MM.1S (cell line): ENCODE measurements at regions not wholly inside any gene's neighbourhood (a gene's known extent, or its start where the extent isn't known, plus 50 kb on each side); places are given as distances from the start of the nearest gene placed in this dataset.

Source experiments
- DNase-seq: peaks from one replicate; pipeline ENCODE4 v3.0.0-alpha.2; 2015
- H2AFZ ChIP-seq: fragments of 300-600 bp; sonication (generic); 2 replicates; pipeline ENCODE4 v1.6.0; 2016; ENCODE audit warnings: antibody characterized with exemption, low read length
- H3F3A ChIP-seq: fragments of 300-600 bp; sonication (generic); 2 replicates; pipeline ENCODE4 v1.6.1; 2016; ENCODE audit warnings: mild to moderate bottlenecking, antibody characterized with exemption, low read length, moderate library complexity, mixed read lengths; ENCODE audit not compliant: insufficient read depth
- H3K27ac ChIP-seq: fragments of 300-600 bp; sonication (generic); 2 replicates; pipeline ENCODE4 v1.5.1; 2016; ENCODE audit warnings: mild to moderate bottlenecking, low read length
- H3K27me3 ChIP-seq: fragments of 300-600 bp; sonication (generic); replicated peaks from 2 replicates; pipeline ENCODE4 v1.6.0; 2016; ENCODE audit warnings: low read length; ENCODE audit not compliant: insufficient read depth
- H3K36me3 ChIP-seq: fragments of 300-600 bp; sonication (generic); replicated peaks from 2 replicates; pipeline ENCODE4 v1.6.1; 2016; ENCODE audit warnings: mild to moderate bottlenecking, low read length, mixed read lengths; ENCODE audit not compliant: insufficient read depth
- H3K4me1 ChIP-seq: fragments of 300-600 bp; sonication (generic); 2 replicates; pipeline ENCODE4 v1.6.1; 2016; ENCODE audit warnings: low read length, mixed read lengths
- H3K4me2 ChIP-seq: fragments of 300-600 bp; sonication (generic); 2 replicates; pipeline ENCODE4 v1.6.0; 2016; ENCODE audit warnings: low read depth, low read length
- H3K4me3 ChIP-seq: fragments of 300-600 bp; sonication (generic); 2 replicates; pipeline ENCODE4 v1.5.1; 2016; ENCODE audit warnings: low read length, mixed read lengths
- H3K79me2 ChIP-seq: fragments of 300-600 bp; sonication (generic); 2 replicates; pipeline ENCODE4 v1.6.1; 2016; ENCODE audit warnings: mixed run types, low read length, mixed read lengths
- H3K9ac ChIP-seq: fragments of 300-600 bp; sonication (generic); 2 replicates; pipeline ENCODE4 v1.6.1; 2016; ENCODE audit warnings: low read length, mixed read lengths
- H3K9me2 ChIP-seq: fragments of 300-600 bp; sonication (generic); replicated peaks from 2 replicates; pipeline ENCODE4 v1.6.1; 2016; ENCODE audit warnings: mild to moderate bottlenecking, low read length, mixed read lengths; ENCODE audit not compliant: insufficient read depth
- H3K9me3 ChIP-seq: fragments of 300-600 bp; sonication (generic); replicated peaks from 2 replicates; pipeline ENCODE4 v1.6.1; 2016; ENCODE audit warnings: mild to moderate bottlenecking, low read length, mixed read lengths; ENCODE audit not compliant: insufficient read depth
- H4K20me1 ChIP-seq: fragments of 300-600 bp; sonication (generic); 2 replicates; pipeline ENCODE4 v1.6.1; 2016; ENCODE audit warnings: mild to moderate bottlenecking, low read length, moderate library complexity, mixed read lengths; ENCODE audit not compliant: insufficient read depth
- EZH2 ChIP-seq: fragments of 300-600 bp; sonication (generic); optimal IDR thresholded peaks from 2 replicates; pipeline ENCODE3; 2017; ENCODE audit warnings: low read depth, mild to moderate bottlenecking, antibody characterized with exemption, low read length, mixed read lengths
- EZH2phosphoT487 ChIP-seq: fragments of 300-600 bp; sonication (generic); IDR thresholded peaks from 2 replicates; pipeline ENCODE4 v1.6.1; 2018; ENCODE audit warnings: antibody characterized with exemption, low read length
- TF ChIP-seq, protein P1 (sequence below): fragments of 300-600 bp; sonication (generic); IDR thresholded peaks from 2 replicates; pipeline ENCODE4 v1.5.1; 2016; ENCODE audit warnings: antibody characterized with exemption, low read length, mixed read lengths

DNA sequence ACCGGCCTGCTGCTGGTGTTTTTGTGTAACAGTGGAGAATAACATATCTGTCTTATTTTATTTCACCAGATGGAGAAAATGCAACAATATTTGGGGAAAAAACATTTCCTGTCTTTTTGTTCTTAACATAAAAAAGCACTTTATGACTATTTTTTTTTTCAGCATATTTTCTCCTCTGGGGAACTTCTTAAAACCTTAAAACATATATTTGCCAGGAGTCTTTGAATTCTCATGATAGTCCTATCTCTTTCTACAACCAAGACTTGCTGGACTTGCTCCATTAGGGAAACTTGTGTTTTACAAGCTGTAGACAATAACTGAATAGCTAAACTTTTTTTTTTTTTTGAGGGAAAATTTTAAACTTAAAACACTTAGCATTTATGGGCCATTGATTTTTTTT, 98.6 kb upstream of the PRDM1 start:
- Histone ChIP-seq H3K4me2 (no peak overlapping the region), H3K4me3 (no peak overlapping the region), H3K9me2 (no peaks in the 10 kb centered on the region), H3K27me3 (peaks cover 18% of the 10 kb centered on the region), H3K9ac (no peak overlapping the region), H2AFZ (no peak overlapping the region), H3F3A (0 out of 2 replicates have a peak, but pooled peaks cover 7% of the 10 kb centered on the region), H3K79me2 (peaks cover 12% of the 10 kb centered on the region; the same call in 1 of the 2 replicates), H3K36me3 (no peaks in the 10 kb centered on the region), H3K4me1 (peaks cover 2% of the 10 kb centered on the region; the same call in 1 of the 2 replicates), H3K9me3 (no peaks in the 10 kb centered on the region), H3K27ac (no peak overlapping the region), H4K20me1 (no peaks in the 10 kb centered on the region)
- DNase-seq, result no peak
- TF ChIP-seq EZH2, result no peak
- TF ChIP-seq, protein P1, sequence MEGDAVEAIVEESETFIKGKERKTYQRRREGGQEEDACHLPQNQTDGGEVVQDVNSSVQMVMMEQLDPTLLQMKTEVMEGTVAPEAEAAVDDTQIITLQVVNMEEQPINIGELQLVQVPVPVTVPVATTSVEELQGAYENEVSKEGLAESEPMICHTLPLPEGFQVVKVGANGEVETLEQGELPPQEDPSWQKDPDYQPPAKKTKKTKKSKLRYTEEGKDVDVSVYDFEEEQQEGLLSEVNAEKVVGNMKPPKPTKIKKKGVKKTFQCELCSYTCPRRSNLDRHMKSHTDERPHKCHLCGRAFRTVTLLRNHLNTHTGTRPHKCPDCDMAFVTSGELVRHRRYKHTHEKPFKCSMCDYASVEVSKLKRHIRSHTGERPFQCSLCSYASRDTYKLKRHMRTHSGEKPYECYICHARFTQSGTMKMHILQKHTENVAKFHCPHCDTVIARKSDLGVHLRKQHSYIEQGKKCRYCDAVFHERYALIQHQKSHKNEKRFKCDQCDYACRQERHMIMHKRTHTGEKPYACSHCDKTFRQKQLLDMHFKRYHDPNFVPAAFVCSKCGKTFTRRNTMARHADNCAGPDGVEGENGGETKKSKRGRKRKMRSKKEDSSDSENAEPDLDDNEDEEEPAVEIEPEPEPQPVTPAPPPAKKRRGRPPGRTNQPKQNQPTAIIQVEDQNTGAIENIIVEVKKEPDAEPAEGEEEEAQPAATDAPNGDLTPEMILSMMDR, result no peak
- TF ChIP-seq EZH2phosphoT487, result no peak

DNA sequence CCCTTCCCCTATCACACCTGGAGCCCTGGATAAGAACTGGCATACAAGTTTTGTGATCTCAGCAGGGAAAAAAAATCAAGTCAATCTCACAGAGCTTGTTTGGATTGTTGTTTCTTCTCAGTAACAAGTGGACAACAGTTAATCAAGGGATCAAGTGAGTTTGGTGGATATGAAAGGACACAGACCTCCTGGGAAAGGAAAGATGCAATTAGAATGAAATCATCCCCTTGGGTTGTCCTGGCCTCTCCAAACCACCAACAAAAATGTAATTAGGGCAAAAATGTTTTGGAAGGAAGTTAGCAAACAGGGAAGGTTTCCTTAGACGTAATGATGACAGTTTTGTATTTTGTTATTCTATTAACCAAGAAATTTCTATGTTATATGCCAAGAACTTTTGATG, 99.1 kb upstream of the PRDM1 start:
- Histone ChIP-seq H3K4me1 (peaks cover 2% of the 10 kb centered on the region; the same call in 1 of the 2 replicates), H3K79me2 (peaks cover 9% of the 10 kb centered on the region; the same call in 1 of the 2 replicates), H4K20me1 (no peaks in the 10 kb centered on the region), H3K4me3 (no peak overlapping the region), H3K9me3 (no peaks in the 10 kb centered on the region), H3K27ac (no peak overlapping the region), H3K9ac (no peak overlapping the region), H2AFZ (no peak overlapping the region), H3K27me3 (peaks cover 18% of the 10 kb centered on the region), H3K9me2 (no peaks in the 10 kb centered on the region), H3K4me2 (no peak overlapping the region), H3K36me3 (no peaks in the 10 kb centered on the region), H3F3A (0 out of 2 replicates have a peak, but pooled peaks cover 3% of the 10 kb centered on the region)
- TF ChIP-seq, protein P1, result no peak
- no peak for TF ChIP-seq EZH2phosphoT487
- TF ChIP-seq EZH2, result no peak
- DNase-seq, result no peak

DNA sequence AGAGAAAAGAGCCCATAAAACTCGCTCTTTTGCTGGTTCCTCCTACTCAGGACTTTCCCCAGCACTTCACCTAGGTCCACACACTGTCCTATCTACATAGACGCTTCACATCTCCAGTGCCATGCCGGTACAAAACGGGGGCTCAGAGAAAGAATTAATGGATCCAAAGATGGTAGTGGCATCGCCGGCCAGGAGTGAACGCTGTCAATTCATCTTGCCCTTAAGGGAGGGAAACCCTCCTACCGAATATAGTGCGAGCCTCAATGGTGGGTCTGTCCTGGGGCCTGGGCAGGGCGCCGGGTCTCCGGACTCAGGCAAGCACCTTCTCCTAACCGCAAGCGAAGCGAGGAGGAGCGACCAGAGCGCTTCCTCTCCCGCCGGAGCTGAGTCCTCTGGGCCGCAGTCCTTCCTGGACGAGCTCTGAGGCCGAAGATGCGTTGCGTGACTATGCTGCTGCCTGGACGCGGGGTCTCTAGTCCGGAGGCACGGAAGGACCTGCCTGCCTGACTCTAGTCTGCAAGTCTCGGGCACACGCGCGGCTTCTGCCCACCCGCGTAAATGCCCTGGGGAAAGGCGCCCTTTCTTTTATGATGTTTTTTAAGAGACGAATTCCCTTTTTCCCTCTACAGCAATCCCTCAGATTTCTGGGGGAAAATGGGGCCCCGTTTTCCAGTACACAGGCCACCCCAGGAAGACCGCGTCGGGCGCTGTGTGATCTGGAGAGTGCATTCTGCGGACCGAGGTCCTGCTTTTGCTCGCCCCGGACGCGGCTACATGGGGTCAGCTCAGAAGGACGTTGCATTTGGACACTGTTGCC, 100.1 kb upstream of the PRDM1 start:
- Histone ChIP-seq H3K9me2 (no peaks in the 10 kb centered on the region), H3K9me3 (no peaks in the 10 kb centered on the region), H3K4me3 (no peak overlapping the region), H3K9ac (no peak overlapping the region), H3F3A (peaks cover 1% of the 10 kb centered on the region), H3K27ac (no peak overlapping the region), H3K27me3 (peaks cover 12% of the 10 kb centered on the region), H2AFZ (no peak overlapping the region), H4K20me1 (no peaks in the 10 kb centered on the region), H3K36me3 (no peaks in the 10 kb centered on the region), H3K4me2 (no peak overlapping the region), H3K4me1 (no peaks in the 10 kb centered on the region), H3K79me2 (no peaks in the 10 kb centered on the region)
- TF ChIP-seq, protein P1, result no peak
- no peak for TF ChIP-seq EZH2phosphoT487
- no peak for DNase-seq
